Activated T-cell treated with anti-CD3 and anti-CD28 coated beads, Interleukin-2, amount 50 U/mL, for 48 hours (primary cell): ENCODE measurements at regions not wholly inside any gene's neighbourhood (a gene's known extent, or its start where the extent isn't known, plus 50 kb on each side); places are given as distances from the start of the nearest gene placed in this dataset.

Experiments used
- DNase-seq, 2 experiments: peaks; one replicate each; pipeline ENCODE4 v3.0.0-alpha.2; 2020

DNA sequence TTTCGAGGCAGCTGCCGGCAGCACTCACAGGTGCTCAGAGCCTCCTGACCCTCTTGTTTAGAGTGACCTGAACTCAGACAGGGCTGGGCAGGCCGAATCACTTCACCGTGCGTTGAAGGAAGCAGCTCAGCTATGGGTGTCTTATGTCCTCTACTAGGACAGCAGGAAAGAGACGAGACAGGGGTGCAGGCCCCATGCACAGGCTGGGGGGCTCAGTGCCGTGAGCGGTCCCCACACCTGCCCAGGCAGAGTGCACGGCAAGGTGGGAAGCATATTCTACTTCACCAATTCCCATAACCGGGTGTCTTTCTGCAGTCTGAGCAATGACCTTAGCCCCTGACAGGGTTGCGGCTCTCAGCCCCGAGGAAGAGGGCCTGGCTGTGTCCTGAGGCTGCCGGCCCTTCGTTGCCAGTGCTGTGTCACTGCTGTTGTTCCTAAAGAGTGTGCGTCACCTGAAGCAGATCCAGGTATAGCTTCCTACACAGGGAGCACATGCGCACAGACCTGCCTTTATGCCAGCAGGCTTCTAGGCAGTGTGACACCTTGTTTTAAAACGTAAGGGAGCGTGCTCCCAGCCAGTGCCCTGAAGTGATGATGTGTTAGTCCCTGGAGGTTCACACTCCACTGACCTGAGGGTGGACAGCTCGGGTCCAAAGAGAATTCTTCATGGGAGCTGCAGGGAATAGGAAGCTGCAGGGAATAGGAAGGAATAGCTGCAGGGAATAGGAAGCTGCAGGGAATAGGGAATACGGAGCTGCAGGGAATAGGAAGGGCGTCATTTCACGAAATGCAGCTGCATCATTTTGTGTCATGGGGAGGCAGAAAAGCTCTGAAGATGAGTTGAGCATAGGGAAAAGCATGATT lies 207.9 kb upstream of the SALL3 start:
- DNase-seq: no peak

DNA sequence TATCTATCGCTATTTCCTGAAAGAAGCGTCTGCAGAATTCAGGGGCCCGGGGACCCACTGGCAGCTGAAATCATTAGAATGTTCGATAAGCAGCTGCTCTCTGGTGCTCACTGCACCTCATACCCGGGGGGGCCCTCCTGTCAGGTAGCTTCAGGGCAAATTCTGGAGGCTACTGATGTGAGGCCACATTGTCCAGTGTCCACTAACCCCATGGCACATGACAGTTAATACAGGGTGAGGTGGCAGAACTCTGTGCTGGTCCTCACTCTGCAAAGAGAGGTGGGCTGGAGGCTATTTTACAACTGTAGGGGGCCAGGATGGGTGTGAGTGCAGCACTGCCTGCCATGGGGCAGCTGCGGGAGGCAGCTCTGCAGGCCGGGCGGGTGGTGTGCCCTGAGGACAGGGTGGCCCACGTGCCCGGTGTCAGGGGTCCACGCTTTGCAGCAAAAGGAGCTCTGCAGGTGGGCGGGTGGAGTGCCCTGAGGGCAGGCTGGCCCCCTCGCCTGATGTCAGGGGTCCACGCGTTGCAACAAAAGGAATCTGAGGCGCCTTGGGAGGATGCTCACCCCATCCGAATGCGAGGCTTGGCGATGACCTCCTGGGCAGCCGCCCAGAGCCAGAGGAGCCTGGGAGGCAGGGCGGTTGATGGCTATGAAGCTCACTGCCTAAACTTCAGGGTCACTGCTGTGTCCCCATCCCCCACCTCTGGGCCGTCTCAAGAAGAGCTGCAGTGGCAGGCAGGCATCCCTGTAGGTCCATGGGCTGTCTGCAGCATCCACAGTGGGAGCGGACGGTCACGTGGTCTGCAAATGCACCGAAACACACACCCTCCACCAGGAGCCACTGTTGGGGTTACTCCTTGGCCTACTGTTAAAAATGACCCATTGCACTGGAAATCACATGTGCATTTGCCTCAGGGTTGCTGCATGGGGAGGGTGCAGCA lies 207.0 kb upstream of the SALL3 start:
- no peak for DNase-seq

DNA sequence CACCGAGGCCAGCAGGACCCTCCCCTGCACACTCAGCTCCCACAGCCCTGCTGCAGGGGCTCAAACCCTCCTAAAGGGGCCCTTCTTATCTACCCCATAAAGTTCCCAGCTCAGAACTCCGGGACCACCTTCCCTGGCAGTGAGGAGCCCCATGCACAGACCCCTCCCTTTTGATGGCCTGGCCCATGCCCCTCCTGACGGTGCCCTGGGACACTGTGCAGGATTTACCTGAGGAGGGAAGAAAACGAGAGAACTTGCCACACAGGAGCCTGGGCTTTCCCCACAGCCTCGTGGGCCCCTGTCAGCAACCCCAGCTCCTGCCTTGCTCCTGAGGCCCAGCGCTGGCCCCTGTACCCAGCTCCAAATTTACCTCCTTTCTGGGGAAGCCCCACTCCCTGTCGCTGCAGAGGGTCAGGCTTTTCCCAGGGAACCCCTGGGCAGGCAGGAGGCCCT lies 206.3 kb upstream of the SALL3 start:
- DNase-seq: no peak

DNA sequence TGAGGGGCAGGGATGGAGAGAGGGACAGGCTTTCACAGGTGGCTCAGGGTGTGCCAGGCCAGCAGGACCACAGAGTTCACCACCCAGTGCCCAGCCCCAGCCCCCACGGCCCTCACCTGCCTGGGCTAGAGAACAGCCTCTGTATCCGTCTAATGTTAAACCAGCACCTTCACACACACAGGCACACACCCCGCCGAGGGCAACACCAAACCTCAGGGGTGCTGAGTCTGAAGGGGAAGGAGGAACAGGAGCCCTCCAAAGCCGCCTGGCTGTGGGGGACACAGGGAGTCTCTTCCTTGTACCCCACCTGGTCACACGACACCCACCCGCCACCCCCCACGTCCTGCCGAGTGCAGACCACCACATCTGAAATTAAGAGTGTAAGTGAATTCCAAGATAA lies 205.8 kb upstream of the SALL3 start:
- DNase-seq: no peak

DNA sequence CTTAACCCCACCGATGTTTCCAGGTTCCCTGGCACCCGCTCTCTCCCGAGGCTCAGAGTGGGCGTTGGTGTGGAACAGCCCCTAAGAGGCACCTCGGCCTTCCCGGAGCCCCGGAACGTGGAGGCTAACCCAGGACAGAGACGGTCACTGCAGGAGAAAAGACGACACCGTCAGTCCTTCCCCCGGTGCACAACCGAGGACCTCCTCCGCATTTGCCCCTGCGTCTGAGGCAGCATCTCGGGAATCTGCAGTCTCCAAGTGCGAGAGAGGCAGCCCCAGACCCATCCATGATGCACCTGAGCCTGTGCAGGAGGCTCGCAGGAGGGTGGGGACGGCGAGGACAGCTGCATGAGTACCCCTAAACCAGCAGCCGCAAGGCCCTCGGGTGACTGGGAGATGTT lies 204.9 kb upstream of the SALL3 start:
- DNase-seq: no peak

DNA sequence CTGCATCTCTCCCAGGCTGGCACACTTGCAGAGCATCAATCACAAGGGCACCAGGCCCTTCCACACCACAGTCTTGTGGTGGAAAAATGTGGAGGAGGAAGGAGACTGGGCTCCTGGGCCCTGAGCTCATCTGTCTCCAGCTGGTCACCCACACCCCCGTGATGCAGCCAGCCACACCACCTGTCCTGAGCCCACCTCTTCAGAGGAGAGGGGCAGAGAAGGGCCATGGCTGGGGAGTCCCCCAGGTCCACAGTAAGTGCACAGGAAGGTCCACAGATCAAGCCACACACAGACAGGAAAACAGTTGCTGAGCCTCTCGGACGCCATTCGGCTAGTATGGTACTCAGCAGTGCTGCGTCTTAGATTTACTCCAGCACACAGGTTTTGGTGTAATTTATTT lies 203.5 kb upstream of the SALL3 start:
- no peak for DNase-seq

DNA sequence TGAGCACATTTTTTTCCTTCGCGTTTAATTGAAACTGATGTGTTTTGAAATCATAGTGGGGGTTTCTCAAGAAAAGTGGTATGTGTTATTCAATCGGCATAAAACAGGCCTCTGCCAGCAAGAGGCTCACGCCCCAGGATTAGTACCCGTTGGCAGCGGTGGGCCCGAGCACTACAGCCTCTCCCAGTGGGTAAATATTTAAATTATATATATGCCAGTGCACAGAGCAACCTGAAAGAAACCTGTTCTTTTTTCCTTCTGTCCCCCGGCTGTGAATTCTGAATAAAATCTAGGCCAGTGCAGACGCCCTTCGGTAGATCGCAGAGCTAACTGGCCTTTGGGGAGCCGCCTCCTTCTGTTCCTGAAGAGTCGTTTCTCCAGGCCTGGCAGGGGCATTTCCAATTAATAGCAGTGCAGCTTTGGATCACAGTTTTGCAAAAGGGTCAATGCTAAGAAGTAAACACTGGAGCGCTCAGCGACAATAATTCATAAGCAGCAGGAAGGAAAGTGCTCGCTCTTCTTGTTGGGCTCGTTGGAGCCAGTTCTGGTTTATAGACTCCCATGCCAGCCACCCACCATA lies 202.8 kb upstream of the SALL3 start:
- no peak for DNase-seq

DNA sequence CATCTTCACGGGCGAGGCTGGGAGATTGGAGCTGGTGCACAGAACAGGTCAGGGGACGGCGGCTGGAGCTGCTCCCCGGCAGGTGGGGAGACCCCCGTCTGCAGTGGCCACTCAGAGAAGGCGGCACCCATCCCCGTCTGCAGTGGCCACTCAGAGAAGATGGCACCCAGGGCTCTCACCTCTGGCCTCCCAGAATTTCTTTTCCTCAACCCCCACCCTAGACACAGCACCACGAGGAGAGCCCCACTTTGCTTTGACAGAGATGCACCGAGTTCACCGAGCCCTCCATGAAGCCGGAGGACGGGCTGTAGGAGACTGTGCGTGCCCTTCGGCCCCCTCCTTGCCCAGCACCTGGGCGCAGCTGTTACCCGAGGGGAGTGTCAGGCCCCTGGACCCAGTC lies 201.6 kb upstream of the SALL3 start:
- DNase-seq: no peak

DNA sequence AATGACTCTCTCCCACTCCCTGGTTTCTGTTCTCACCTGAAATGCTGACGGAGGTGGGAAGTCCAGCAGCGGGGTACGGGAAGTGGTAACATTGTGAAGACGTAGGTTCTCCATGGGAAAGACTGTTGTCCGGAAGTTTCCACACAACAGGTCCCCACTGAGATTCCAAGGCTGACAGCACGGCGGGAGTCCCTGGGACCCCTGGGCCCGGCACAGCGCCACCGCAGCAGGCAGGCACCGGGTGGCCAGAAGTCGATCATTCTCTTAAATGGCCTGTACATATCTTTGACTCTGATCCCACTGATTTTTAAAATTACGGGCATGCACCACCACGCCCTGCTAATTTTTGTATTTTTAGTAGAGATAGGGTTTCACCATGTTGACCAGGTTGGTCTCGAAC lies 201.0 kb upstream of the SALL3 start:
- no peak for DNase-seq

DNA sequence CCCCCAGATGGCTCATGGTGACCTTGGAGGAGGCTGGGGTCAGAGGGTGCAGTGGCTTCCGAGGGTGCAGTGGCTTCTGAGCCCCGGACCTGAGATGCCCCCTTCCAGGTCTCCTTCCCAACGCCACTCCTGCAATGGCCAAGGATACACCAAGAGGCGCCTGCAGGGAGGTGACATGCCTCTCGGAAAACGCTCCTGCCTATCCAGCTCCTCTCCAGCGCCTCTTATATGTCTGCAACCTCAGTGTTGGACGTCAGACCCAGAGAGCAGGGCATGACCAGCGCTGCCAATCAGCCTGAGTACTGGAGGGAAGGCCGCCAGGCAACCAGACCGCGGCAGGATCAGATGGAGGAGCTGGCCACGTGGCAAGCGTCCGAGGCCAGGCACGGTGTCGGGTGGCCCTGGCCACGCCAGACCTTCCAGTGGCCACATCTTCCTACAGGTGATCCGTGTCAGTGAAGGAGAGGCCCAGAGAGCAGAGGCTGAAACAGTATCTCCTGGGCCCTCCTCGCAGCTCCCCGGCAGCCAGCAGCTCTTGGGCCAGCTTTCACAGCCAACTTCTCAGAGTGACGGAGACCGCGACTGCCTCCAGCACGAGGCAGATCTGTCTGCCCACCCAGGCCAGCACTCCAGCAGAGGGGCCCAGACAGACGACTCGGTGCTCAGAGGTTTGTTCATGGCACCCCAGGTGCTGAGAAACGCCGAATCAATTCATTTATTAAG lies 199.5 kb upstream of the SALL3 start:
- DNase-seq: no peak

DNA sequence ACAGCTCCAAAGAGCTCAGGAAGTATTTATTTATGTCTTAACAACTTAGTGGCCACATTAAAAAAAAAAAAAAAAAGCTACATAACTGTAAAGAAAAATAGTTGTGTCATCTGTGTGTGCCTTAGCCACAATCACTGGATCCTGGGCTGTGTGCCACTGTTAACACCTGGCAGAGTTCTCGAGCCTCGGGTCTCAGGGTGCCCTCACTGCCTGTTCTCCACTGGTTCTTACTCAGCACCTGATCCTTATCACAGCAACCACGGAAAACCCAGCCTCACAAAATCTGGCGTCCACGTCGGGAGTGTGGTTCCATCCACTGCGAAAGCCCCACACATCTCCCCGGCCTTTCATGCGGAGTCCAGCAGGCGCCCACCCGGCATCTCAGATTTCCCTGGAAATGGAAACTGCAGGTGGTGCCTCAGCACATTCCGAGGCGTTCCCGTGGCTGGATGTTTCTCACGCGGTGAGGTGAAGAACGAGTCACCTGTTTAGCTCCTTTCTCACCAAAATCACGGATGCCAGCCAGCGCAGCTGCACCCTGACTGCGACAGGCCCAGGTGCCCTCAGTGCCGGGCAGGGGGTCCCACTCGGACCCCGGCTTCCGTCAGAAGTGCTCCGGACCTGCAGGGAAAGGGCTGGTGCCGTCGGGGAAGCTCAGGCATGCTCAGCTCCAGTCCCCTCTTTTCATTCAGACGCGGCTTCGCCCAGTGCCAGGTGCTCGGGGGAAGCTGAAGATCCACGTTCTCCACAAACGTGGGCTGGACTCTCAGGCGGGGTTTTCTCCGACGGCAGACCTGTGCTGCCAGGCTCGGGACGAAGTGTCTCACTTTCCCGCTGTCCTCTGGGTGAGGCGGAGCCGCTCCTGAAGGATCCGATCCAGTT lies 198.7 kb upstream of the SALL3 start:
- DNase-seq: no peak

DNA sequence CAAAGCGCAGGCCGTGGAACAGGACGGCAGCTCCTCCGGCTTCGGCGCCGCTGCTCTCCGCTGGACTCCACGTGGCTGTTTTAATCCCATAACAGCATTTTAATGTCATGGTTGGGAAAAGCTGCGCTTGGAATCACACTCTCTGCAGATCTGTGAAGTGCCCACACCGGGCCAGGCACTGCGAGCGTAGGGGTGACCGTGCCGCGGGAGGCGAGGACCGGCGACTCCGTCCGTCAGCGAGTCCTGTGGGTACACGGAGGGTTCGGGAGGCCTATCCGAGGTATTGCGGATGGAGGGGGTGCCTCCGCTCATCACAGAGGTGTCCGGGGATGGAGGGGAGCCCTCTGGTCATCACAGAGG lies 198.0 kb upstream of the SALL3 start:
- DNase-seq: no peak

DNA sequence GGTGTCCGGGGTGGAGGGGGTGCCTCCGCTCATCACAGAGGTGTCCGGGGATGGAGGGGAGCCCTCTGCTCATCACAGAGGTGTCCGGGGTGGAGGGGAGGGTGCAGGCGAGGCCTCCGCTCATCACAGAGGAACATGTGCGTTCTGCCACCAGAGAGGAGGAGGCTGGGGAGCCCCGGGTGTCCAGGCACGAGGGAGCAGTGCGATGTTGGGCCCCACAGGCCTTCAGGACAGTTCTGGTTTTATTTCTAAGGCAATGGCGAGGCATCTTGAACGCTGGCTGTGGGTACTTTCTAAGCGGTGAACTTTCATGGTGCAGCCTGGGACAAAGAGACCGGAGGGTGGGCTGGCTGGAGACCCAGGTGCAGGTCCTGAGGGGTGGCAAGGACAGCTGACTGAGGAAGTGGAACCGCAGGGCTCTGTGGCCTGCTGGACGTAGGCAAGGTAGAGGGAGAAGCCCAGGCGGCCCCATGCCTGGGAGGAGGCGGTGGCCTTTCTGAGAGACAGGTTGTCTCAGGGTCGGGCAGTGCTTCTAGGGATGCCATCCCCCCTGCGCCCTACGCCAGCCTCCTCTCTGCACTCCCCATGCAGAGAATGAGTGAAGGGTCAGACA lies 196.6 kb upstream of the SALL3 start:
- no peak for DNase-seq

DNA sequence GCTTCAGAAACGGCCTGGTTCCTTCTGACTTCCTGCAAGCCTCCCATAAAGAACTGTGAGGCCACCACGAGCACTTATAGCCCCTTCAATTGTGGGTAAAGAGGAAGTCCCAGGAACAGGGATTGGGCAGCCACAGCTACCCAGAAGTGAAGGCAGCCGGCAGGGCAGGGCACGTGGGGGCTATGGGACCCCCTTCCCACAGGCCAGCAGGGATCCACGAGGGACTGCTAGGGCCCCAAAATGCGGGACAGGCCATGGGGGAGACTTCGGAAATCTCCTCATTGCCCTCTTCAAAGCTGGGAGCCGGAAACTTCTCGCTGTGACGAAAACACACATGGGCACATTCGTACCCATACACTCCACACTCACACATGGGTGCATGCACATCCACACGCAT lies 196.1 kb upstream of the SALL3 start:
- DNase-seq: no peak

DNA sequence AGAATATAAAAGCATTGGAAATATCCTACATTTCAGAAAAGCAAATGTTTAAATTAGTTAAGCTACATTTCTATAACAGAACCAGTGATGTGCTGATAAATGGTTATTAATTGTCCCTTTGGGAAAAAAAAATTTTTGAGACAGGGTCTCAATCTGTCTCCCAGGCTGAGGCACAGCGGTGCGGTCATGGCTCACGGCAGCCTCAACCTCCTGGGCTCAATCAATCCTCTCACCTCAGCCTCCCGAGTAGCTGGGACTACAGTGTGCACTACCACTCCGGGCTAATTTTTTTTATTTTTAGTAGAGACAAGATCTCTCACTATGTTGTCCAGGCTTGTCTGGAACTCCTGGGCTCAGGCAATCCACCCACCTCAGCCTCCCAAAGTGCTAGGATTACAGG lies 194.8 kb upstream of the SALL3 start:
- DNase-seq: no peak

DNA sequence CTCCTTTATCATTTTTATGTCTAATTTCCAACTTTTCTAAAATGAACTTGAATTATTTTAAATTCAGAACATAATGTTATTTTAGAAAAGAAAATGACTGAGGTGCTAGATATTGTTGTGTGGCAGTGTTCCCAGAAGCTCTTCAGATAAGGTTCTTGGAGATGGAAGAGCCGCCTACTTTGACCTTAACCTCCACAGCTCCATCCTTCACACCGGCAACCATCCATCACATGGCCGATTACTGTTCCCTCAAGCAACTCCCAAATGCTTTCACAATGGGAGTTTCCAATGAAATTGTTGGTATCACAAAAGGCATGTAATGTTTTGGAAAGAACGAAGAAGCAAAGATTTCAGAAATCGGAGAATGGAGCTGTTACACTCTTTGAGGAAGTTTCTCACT lies 193.9 kb upstream of the SALL3 start:
- DNase-seq: no peak

DNA sequence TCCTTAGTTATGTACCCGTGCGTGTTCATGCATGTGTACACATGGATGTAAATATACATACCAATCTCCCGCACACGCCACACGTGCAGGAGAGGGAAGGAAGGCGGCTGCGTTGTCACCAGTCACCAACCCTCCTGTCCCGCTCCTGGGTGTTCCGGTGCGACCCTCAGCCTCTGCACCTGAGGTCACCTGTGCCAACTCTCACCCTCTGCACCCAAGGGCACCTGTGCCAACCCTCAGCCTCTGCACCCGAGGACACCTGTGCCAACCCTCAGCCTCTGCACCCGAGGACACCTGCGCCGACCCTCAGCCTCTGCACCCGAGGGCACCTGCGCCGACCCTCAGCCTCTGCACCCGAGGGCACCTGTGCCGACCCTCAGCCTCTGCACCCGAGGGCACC lies 192.8 kb upstream of the SALL3 start:
- no peak for DNase-seq

DNA sequence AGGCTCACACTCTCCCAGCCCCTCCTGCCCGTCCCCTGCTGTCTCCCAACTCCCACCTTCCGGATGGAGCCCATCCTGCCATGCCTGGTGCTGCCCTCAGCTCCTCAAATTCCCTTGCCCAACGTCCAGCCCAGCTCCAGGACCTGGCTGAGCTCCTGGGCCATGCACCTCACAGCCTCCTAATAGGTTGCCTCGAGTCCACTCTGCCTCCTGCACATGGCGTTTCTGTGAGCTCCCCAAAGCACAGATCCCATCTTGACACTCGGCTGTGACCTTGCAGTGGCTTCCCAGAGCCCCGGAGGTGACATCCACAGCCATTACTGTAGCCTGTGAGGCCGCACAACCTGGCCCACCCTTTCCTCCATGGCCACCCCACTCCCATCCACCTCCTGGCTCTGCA lies 191.9 kb upstream of the SALL3 start:
- no peak for DNase-seq

DNA sequence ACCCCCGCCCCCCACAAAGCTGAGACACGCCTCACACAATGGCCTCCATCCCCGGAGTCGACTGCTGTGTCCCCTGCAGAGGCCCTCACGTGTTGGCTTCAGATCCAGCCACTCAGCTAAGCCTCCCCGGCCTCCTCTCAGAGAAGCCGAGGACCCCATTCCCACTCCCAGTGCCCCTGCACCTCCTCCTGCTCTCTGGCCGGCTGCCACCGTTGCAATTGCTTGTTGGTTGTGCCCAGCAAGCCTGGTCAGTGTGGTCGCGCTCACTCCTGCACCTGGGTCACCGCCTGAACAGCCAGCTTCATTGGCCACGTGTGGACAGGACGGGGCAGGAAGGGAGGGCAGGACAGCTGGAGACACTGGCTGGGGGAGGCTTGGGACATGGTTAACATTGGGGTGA lies 191.5 kb upstream of the SALL3 start:
- no peak for DNase-seq

DNA sequence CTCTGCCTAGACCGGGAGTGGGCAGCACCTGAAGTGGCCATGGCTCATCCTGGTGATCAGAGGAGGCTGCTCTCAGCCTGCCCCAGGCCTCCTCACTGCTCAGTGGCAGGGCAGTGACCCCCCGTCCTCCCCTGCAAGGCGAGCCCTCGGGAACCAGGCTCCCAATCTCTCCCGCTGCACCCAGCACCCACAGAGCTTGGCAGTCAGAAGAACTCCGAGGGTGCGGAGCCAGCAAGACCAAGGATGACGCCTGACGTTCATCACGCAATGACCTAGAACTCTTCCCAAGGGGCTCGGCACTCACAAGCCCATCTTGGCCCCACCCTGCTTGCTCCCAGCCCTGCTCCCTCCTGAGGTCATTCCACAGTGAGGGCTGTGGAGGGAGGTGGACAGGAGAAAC lies 189.8 kb upstream of the SALL3 start:
- DNase-seq: no peak

DNA sequence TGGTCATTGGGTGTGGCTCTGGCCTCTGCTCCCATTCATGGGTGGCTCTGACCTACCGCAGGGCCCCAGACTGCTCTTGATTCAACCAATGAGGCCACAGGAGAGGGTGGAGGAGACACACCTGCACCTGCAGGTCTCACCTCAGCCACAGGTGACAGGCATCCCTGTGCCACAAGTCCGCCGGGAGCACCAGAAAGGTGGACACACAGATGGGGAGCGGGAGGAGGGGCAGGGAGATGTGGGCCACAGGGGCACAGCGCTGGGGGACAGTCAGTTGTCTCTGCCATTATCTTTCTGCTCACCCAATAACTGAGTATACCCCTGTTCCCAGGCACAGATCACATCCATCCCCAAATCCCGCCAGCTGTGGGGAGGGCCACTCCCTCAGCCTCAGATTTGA lies 189.1 kb upstream of the SALL3 start:
- DNase-seq: no peak

DNA sequence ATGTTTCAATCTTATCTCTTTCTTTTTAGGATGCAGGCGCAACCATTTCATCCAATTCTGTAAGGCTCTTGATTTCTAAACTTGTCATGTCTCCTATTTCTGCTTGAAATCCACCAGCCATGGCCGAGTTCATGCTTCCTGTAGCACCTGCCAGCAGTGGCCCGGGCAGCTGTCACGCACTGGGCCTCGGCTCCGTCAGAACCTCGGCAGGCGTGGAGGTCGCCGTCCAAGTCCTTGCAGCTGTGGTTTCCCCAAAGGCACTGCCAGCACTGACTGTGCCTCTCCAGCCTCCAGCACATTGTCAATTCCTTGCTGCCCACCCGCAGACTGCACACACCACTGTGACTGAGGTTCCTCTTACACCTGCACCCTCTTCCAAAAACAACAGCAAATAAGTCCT lies 188.7 kb upstream of the SALL3 start:
- DNase-seq: no peak
